ENCODE measurements at regions not wholly inside any gene's neighbourhood (a gene's known extent, or its start where the extent isn't known, plus 50 kb on each side); places are given as distances from the start of the nearest gene placed in this dataset.
A peak's percentile ranks its signal among the peaks of the same experiment; 100 is the strongest.

GRCh38 chr19:56994251-56995017, 125.4 kb upstream of the USP29 start:
- H3K27me3 ChIP-seq = no peaks in the 10 kb centered on the region
- TF ChIP-seq POLR2A (IDR thresholded peaks at IDR 0.05) (no peak), POLR2AphosphoS5 (IDR thresholded peaks at IDR 0.05) (no peak)
- no peak overlapping the region for H3K4me3 ChIP-seq
- peaks cover 0 to 12% of the 10 kb centered on the region in 2 donors for H3K9me3 ChIP-seq
- H3K4me1 ChIP-seq = no peaks in the 10 kb centered on the region
- no peaks in the 10 kb centered on the region for H3K36me3 ChIP-seq
- DNase-seq (ENCODE audit: low spot score in 2 of 2) = no peak
- intact Hi-C loops (cut with DNase I; ENCODE audit: low total_unique reads) = no loop called here
- H3K27ac ChIP-seq = no peak overlapping the region

- no peak overlapping the region for H3K27ac ChIP-seq
- peaks cover 0 to 9% of the 10 kb centered on the region in 2 donors for H3K9me3 ChIP-seq
- no peaks in the 10 kb centered on the region for H3K36me3 ChIP-seq
- TF ChIP-seq POLR2A (IDR thresholded peaks at IDR 0.05) = no peak
- no peak for TF ChIP-seq POLR2AphosphoS5 (IDR thresholded peaks at IDR 0.05)
- no peak for TF ChIP-seq CTCF (IDR thresholded peaks at IDR 0.05)
- no peak for DNase-seq (ENCODE audit: low spot score in 2 of 2)
- H3K27me3 ChIP-seq = no peaks in the 10 kb centered on the region
- intact Hi-C loops (cut with DNase I; ENCODE audit: low total_unique reads) = no loop called here
- H3K4me3 ChIP-seq = no peak overlapping the region
- H3K4me1 ChIP-seq = no peaks in the 10 kb centered on the region
These were observed 124.5 kb upstream of the USP29 start for GRCh38 chr19:56995303-56995702.

DNA sequence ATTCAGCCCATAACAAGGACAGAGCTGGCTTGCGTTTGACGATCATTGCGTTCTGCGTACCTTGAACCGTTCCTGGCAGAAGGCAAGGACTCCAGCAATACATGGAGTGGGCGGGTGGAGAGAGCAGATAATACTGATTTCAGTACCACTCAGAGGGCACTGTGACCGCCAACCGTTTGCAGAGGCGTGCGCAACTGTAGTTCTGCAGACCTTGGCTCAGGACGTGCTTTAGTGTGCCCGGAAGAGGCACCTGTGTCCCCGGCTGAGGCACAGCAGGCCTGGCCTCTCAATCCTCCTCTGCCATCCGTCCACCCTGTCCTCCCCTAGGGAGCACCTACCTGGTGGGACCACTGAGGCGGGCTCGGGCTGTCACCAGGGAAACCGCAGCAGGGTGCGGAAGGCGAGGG, 117.6 kb upstream of the USP29 start:
- Histone ChIP-seq H3K27ac (no peak overlapping the region), H3K4me1 (no peaks in the 10 kb centered on the region), H3K27me3 (no peaks in the 10 kb centered on the region), H3K9me3 (peaks cover 0 to 24% of the 10 kb centered on the region in 2 donors), H3K36me3 (no peaks in the 10 kb centered on the region), H3K4me3 (peak overlapping the region in 1 of 3 donors; percentile 7)
- no peak for DNase-seq (ENCODE audit: low spot score in 2 of 2)
- intact Hi-C loops (cut with DNase I; ENCODE audit: low total_unique reads) = no loop called here
- TF ChIP-seq POLR2AphosphoS5 (IDR thresholded peaks at IDR 0.05) (no peak), CTCF (IDR thresholded peaks at IDR 0.05) (no peak), POLR2A (IDR thresholded peaks at IDR 0.05) (no peak)

DNA sequence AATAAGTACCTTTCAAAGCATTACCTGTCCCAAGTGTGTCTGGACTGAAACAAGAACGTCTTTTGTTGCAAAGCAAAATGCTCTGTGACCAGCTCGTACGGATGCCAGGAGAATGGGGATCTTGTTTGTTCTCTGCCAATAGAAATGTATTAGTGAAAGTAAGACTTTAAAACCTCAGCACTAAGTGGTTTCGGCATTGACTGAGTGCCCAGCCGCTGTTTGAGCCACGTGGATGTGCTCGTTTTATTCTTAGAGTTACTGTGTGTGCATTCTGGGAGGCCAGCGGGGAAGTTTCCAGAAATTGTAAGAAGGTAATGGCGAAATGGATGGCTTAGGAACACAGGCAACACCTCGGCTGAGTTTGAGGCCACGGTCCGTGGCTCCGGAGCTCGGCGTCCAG, 117.1 kb upstream of the USP29 start:
- DNase-seq (ENCODE audit: low spot score in 2 of 2) = no peak
- Histone ChIP-seq H3K36me3 (no peaks in the 10 kb centered on the region), H3K4me1 (no peaks in the 10 kb centered on the region), H3K4me3 (peak overlapping the region in 1 of 3 donors; percentile 7), H3K9me3 (peaks cover 2 to 24% of the 10 kb centered on the region in 2 donors), H3K27ac (no peak overlapping the region), H3K27me3 (no peaks in the 10 kb centered on the region)
- TF ChIP-seq POLR2AphosphoS5 (IDR thresholded peaks at IDR 0.05) = no peak
- TF ChIP-seq POLR2A (IDR thresholded peaks at IDR 0.05) = no peak
- no peak for TF ChIP-seq CTCF (IDR thresholded peaks at IDR 0.05)
- intact Hi-C loops (cut with DNase I; ENCODE audit: low total_unique reads) = no loop called here

- TF ChIP-seq CTCF (IDR thresholded peaks at IDR 0.05) (no peak), POLR2AphosphoS5 (IDR thresholded peaks at IDR 0.05) (no peak), POLR2A (IDR thresholded peaks at IDR 0.05) (no peak)
- Histone ChIP-seq H3K4me3 (no peak overlapping the region), H3K4me1 (no peaks in the 10 kb centered on the region), H3K9me3 (peaks cover 3 to 24% of the 10 kb centered on the region in 2 donors), H3K27ac (no peak overlapping the region), H3K27me3 (no peaks in the 10 kb centered on the region), H3K36me3 (no peaks in the 10 kb centered on the region)
- DNase-seq (ENCODE audit: low spot score in 2 of 2) = no peak
- intact Hi-C loops (cut with DNase I; ENCODE audit: low total_unique reads) = no loop called here
These were observed 115.4 kb upstream of the USP29 start for GRCh38 chr19:57004418-57004817.

Measured in breast epithelium (tissue), 4 donors.